ENCODE measurements at regions not wholly inside any gene's neighbourhood (a gene's known extent, or its start where the extent isn't known, plus 50 kb on each side); places are given as distances from the start of the nearest gene placed in this dataset.

GRCh38 chr4:184528713-184529112 is 54.4 kb upstream of the IRF2 start:
- H3K4me1 ChIP-seq (ENCODE audit: control insufficient read depth in 4 of 4, insufficient read depth in 4 of 4, low read length in 3 of 4): no peaks in the 10 kb centered on the region
- 87% methylated on average over 3 of the region's 3 CpGs for WGBS
- TF ChIP-seq REST (IDR thresholded peaks at IDR 0.05) (no peak), SP1 (IDR thresholded peaks at IDR 0.05) (no peak), RXRA (IDR thresholded peaks at IDR 0.05) (no peak), RAD21 (IDR thresholded peaks at IDR 0.05) (no peak), HNF4A (conservative IDR thresholded peaks at IDR 0.05) (no peak), ZBTB33 (IDR thresholded peaks at IDR 0.05) (no peak), TAF1 (conservative IDR thresholded peaks at IDR 0.05) (no peak), GABPA (IDR thresholded peaks at IDR 0.05 in 1 of 2, conservative IDR thresholded peaks at IDR 0.05 in 1 of 2) (no peak), YY1 (IDR thresholded peaks at IDR 0.05) (no peak), FOXA1 (IDR thresholded peaks at IDR 0.05) (no peak), ATF3 (IDR thresholded peaks at IDR 0.05) (no peak), FOXA2 (IDR thresholded peaks at IDR 0.05) (no peak), EGR1 (IDR thresholded peaks at IDR 0.05; ENCODE audit: low read depth in 2 of 2) (no peak)

GRCh38 chr4:184528051-184528450 is 53.7 kb upstream of the IRF2 start:
- no peak overlapping the region for H3K27ac ChIP-seq (ENCODE audit: low read depth in 1 of 2, low read length in 2 of 2)
- no peaks in the 10 kb centered on the region for H3K27me3 ChIP-seq (ENCODE audit: control insufficient read depth in 4 of 4, insufficient read depth in 4 of 4, low read length in 3 of 4)
- WGBS: 84% methylated on average over 5 of the region's 5 CpGs
- no peaks in the 10 kb centered on the region for H3K36me3 ChIP-seq (ENCODE audit: control insufficient read depth in 4 of 4, insufficient read depth in 3 of 4, low read depth in 1 of 4, low read length in 3 of 4)
- no peak overlapping the region for H3K4me3 ChIP-seq (ENCODE audit: low read depth in 1 of 3, low read length in 3 of 3)
- TF ChIP-seq EGR1 (IDR thresholded peaks at IDR 0.05; ENCODE audit: low read depth in 2 of 2) (no peak), YY1 (IDR thresholded peaks at IDR 0.05) (no peak), CTCF (IDR thresholded peaks at IDR 0.05; ENCODE audit: low read depth, low read length, missing input control) (no peak), GABPA (IDR thresholded peaks at IDR 0.05 in 1 of 2, conservative IDR thresholded peaks at IDR 0.05 in 1 of 2) (no peak), FOXA1 (IDR thresholded peaks at IDR 0.05) (no peak), RAD21 (IDR thresholded peaks at IDR 0.05) (no peak), RXRA (IDR thresholded peaks at IDR 0.05) (no peak), FOXA2 (IDR thresholded peaks at IDR 0.05) (no peak), REST (IDR thresholded peaks at IDR 0.05) (no peak), JUND (IDR thresholded peaks at IDR 0.05) (no peak), HNF4A (conservative IDR thresholded peaks at IDR 0.05) (no peak), ATF3 (IDR thresholded peaks at IDR 0.05) (no peak), HNF4G (IDR thresholded peaks at IDR 0.05) (no peak)
- peaks cover 0 to 17% (median 0%) of the 10 kb centered on the region in 4 donors for H3K9me3 ChIP-seq (ENCODE audit: control insufficient read depth in 4 of 4, low read length in 3 of 4)
- no peak for DNase-seq (ENCODE audit: low spot score)
- H3K9ac ChIP-seq (ENCODE audit: low read depth in 1 of 2, low read length in 2 of 2): no peak overlapping the region
- H3K4me1 ChIP-seq (ENCODE audit: control insufficient read depth in 4 of 4, insufficient read depth in 4 of 4, low read length in 3 of 4): no peaks in the 10 kb centered on the region

More at GRCh38 chr4:184528713-184529112, 54.4 kb upstream of the IRF2 start:
- DNase-seq (ENCODE audit: low spot score): no peak
- Histone ChIP-seq H3K4me3 (ENCODE audit: low read depth in 1 of 3, low read length in 3 of 3) (no peak overlapping the region), H3K9ac (ENCODE audit: low read depth in 1 of 2, low read length in 2 of 2) (no peak overlapping the region), H3K27me3 (ENCODE audit: control insufficient read depth in 4 of 4, insufficient read depth in 4 of 4, low read length in 3 of 4) (no peaks in the 10 kb centered on the region), H3K27ac (ENCODE audit: low read depth in 1 of 2, low read length in 2 of 2) (no peak overlapping the region), H3K9me3 (ENCODE audit: control insufficient read depth in 4 of 4, low read length in 3 of 4) (peaks cover 0 to 17% (median 0%) of the 10 kb centered on the region in 4 donors), H3K36me3 (ENCODE audit: control insufficient read depth in 4 of 4, insufficient read depth in 3 of 4, low read depth in 1 of 4, low read length in 3 of 4) (no peaks in the 10 kb centered on the region)

Data from liver (tissue), 8 donors.